PC-9 (cell line): ENCODE measurements at regions not wholly inside any gene's neighbourhood (a gene's known extent, or its start where the extent isn't known, plus 50 kb on each side); places are given as distances from the start of the nearest gene placed in this dataset.
"Not testable (repeated sequence)": the region's sequence is repeated elsewhere in the genome, so short reads cannot be mapped to it uniquely, and the experiment has no call there.

Experiments
- BruUV-seq: library from RNA; stranded (reverse); fragments of 400-500 nt; replicated peaks from 2 replicates; lab custom pipeline; 2021; lab: Mats Ljungman, UMichigan
- CTCF ChIA-PET: fragments of 300-600 bp; sonication (Branson Sonifier 250); formaldehyde crosslinking; loops from one replicate; lab custom pipeline; 2022; ENCODE audit warnings: antibody characterized with exemption; lab: Charles Lee
- POLR2A ChIA-PET: fragments of 300-600 bp; sonication (Branson Sonifier 250); formaldehyde crosslinking; loops from one replicate; lab custom pipeline; 2022; ENCODE audit warnings: antibody characterized with exemption; ENCODE audit not compliant: unreplicated experiment; lab: Charles Lee
- DNase-seq, 2 experiments: peaks; one replicate each; pipeline versions ENCODE4 v3.0.0 to v3.0.0-alpha.2; 2015 to 2022; ENCODE audit warnings: mixed read lengths in 1 of 2
- H2AFZ ChIP-seq: fragments of 200-600 bp; sonication (generic); 2 replicates; pipeline ENCODE4 v1.8.1; 2017; ENCODE audit warnings: antibody characterized with exemption
- H3F3A ChIP-seq: fragments of 200-600 bp; sonication (generic); 2 replicates; pipeline ENCODE4 v1.8.1; 2017; ENCODE audit warnings: antibody characterized with exemption, mild to moderate bottlenecking, low read depth; ENCODE audit not compliant: insufficient read depth
- H3K27ac ChIP-seq: fragments of 200-600 bp; sonication (generic); 2 replicates; pipeline ENCODE4 v1.6.1; 2016; ENCODE audit warnings: mixed run types
- H3K27me3 ChIP-seq: fragments of 200-600 bp; sonication (generic); 2 replicates; pipeline ENCODE4 v1.6.1; 2016; ENCODE audit warnings: low read depth, mixed run types; ENCODE audit not compliant: insufficient read depth
- H3K36me3 ChIP-seq: fragments of 200-600 bp; sonication (generic); 2 replicates; pipeline ENCODE4 v1.6.1; 2016; ENCODE audit warnings: low read depth, mixed run types
- H3K4me1 ChIP-seq: fragments of 200-600 bp; sonication (generic); replicated peaks from 2 replicates; pipeline ENCODE4 v1.6.1; 2016; ENCODE audit warnings: mixed run types; ENCODE audit not compliant: insufficient read depth
- H3K4me2 ChIP-seq: fragments of 200-600 bp; sonication (generic); 2 replicates; pipeline ENCODE4 v1.6.1; 2017; ENCODE audit warnings: mixed run types
- H3K4me3 ChIP-seq: fragments of 200-600 bp; sonication (generic); 2 replicates; pipeline ENCODE4 v1.6.1; 2016; ENCODE audit warnings: mixed run types
- H3K79me2 ChIP-seq: fragments of 200-600 bp; sonication (generic); 2 replicates; pipeline ENCODE4 v1.6.1; 2017; ENCODE audit warnings: low read depth, mixed run types
- H3K9me2 ChIP-seq: fragments of 200-600 bp; sonication (generic); 2 replicates; pipeline ENCODE4 v1.8.1; 2017; ENCODE audit warnings: mild to moderate bottlenecking; ENCODE audit not compliant: insufficient read depth
- H3K9me3 ChIP-seq: fragments of 200-600 bp; sonication (generic); 2 replicates; pipeline ENCODE4 v1.8.1; 2016; ENCODE audit warnings: low read depth; ENCODE audit not compliant: insufficient read depth
- H4K20me1 ChIP-seq: fragments of 200-600 bp; sonication (generic); 2 replicates; pipeline ENCODE4 v1.8.1; 2017; ENCODE audit not compliant: insufficient read depth
- EZH2 ChIP-seq: fragments of 200-600 bp; sonication (generic); IDR thresholded peaks from 2 replicates; pipeline ENCODE4 v1.8.0; 2017; ENCODE audit warnings: antibody characterized with exemption, low read depth
- intact Hi-C: fragments of 100-400 bp; cut with micrococcal nuclease; formaldehyde crosslinking; loops from one replicate; pipeline ENCODE4 v1.10.0; 2022; ENCODE audit not compliant: unreplicated experiment
- TF ChIP-seq, protein P1 (sequence below): fragments of 200-600 bp; sonication (generic); conservative IDR thresholded peaks from 2 replicates; pipeline ENCODE4 v1.6.1; 2017; ENCODE audit warnings: mixed run types, antibody characterized with exemption, mild to moderate bottlenecking, moderate library complexity

DNA sequence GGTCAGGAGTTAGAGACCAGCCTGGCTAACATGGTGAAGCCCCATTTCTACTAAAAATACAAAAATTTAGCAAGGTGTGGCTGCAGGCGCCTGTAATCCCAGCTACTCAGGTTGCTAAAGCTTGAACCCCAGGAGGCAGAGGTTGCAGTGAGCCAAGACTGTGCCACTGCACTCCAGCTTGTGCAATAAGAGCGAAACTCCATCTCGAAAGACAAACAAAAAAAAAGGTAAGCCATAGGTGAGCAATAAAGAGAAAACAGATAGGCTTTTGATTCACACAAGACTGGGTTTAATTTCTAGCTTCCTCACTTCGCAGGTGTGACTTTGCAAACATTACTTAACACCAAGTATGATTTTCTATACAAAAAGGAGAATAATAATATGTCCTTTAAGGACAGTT lies 72.3 kb upstream of the ACBD5 start:
- Histone ChIP-seq H3K4me1 (no peaks in the 10 kb centered on the region), H3K9me3 (no peaks in the 10 kb centered on the region), H2AFZ (no peak overlapping the region), H3K27me3 (no peaks in the 10 kb centered on the region), H3K36me3 (no peaks in the 10 kb centered on the region), H3K4me2 (no peak overlapping the region), H3K4me3 (no peak overlapping the region), H3K27ac (no peak overlapping the region), H4K20me1 (no peaks in the 10 kb centered on the region), H3K9me2 (no peaks in the 10 kb centered on the region), H3F3A (no peaks in the 10 kb centered on the region), H3K79me2 (no peaks in the 10 kb centered on the region)
- TF ChIP-seq EZH2 = no peak
- TF ChIP-seq, protein P1, sequence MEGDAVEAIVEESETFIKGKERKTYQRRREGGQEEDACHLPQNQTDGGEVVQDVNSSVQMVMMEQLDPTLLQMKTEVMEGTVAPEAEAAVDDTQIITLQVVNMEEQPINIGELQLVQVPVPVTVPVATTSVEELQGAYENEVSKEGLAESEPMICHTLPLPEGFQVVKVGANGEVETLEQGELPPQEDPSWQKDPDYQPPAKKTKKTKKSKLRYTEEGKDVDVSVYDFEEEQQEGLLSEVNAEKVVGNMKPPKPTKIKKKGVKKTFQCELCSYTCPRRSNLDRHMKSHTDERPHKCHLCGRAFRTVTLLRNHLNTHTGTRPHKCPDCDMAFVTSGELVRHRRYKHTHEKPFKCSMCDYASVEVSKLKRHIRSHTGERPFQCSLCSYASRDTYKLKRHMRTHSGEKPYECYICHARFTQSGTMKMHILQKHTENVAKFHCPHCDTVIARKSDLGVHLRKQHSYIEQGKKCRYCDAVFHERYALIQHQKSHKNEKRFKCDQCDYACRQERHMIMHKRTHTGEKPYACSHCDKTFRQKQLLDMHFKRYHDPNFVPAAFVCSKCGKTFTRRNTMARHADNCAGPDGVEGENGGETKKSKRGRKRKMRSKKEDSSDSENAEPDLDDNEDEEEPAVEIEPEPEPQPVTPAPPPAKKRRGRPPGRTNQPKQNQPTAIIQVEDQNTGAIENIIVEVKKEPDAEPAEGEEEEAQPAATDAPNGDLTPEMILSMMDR = no peak
- POLR2A ChIA-PET = no interaction called here
- BruUV-seq = no TSS peak
- intact Hi-C loops = no loop called here
- CTCF ChIA-PET = no interaction called here
- DNase-seq = peak in 1 of 2 experiments; percentile 33

- H3K36me3 ChIP-seq, H3K27me3 ChIP-seq, H3K4me2 ChIP-seq, H3K4me1 ChIP-seq, H3K4me3 ChIP-seq, H2AFZ ChIP-seq, H3K79me2 ChIP-seq, H3K9me3 ChIP-seq, POLR2A ChIA-PET, DNase-seq, H3F3A ChIP-seq, H3K9me2 ChIP-seq, H4K20me1 ChIP-seq, H3K27ac ChIP-seq, intact Hi-C loops, BruUV-seq, CTCF ChIA-PET: not testable (repeated sequence)
These were observed 71.2 kb upstream of the ACBD5 start for GRCh38 chr10:27311809-27312208.

DNA sequence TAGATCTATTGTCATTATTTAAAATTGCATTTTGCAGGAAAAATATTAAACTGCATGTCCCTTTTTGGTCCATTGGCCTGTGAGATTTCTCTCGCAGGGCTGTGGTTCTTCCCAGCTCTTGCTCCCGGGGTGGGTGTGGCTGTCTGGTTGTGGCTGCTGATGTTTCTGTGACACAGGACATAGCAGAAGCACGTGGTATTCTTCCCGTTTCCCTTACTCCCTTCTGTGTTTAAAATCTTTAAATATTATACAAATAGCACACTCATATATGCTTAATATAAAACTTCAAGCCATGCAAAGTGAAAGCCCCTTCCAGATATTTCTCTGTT lies 57.9 kb upstream of the ACBD5 start:
- H3K9me3 ChIP-seq, H3K79me2 ChIP-seq, H3F3A ChIP-seq, H4K20me1 ChIP-seq, H2AFZ ChIP-seq, CTCF ChIA-PET, H3K27ac ChIP-seq, BruUV-seq, H3K9me2 ChIP-seq, H3K27me3 ChIP-seq, intact Hi-C loops, H3K36me3 ChIP-seq, H3K4me1 ChIP-seq, H3K4me3 ChIP-seq, DNase-seq, H3K4me2 ChIP-seq: not testable (repeated sequence)
- POLR2A ChIA-PET = interaction anchor here (0.6 kb wide), 1 partner anchor 31 kb away, joined by 3 read pairs; no protein-coding TSS in a partner anchor

GRCh38 chr10:27297844-27298521 lies 57.4 kb upstream of the ACBD5 start:
- no peaks in the 10 kb centered on the region for H3K27me3 ChIP-seq

GRCh38 chr10:27296285-27296684 lies 55.7 kb upstream of the ACBD5 start:
- H3K4me2 ChIP-seq, H3K4me1 ChIP-seq, H3K79me2 ChIP-seq, H3K27me3 ChIP-seq, POLR2A ChIA-PET, BruUV-seq, DNase-seq, H3F3A ChIP-seq, CTCF ChIA-PET, H3K4me3 ChIP-seq, H3K36me3 ChIP-seq, intact Hi-C loops, H3K9me3 ChIP-seq, H4K20me1 ChIP-seq, H3K27ac ChIP-seq, H2AFZ ChIP-seq, H3K9me2 ChIP-seq: not testable (repeated sequence)

More at GRCh38 chr10:27297844-27298521, 57.4 kb upstream of the ACBD5 start:
- ChIA-PET POLR2A (interaction anchor here (0.6 kb wide), 1 partner anchor 30 kb away, joined by 3 read pairs; no protein-coding TSS in a partner anchor), CTCF (no interaction called here)
- H3K36me3 ChIP-seq = no peaks in the 10 kb centered on the region
- intact Hi-C loops = no loop called here
- no TSS peak for BruUV-seq
- no peak overlapping the region for H3K4me2 ChIP-seq
- no peaks in the 10 kb centered on the region for H4K20me1 ChIP-seq
- no peaks in the 10 kb centered on the region for H3K4me1 ChIP-seq
- no peak overlapping the region for H2AFZ ChIP-seq
- no peaks in the 10 kb centered on the region for H3K9me2 ChIP-seq
- no peak overlapping the region for H3K4me3 ChIP-seq
- H3F3A ChIP-seq = no peaks in the 10 kb centered on the region
- TF ChIP-seq, protein P1 = no peak
- no peak for TF ChIP-seq EZH2
- H3K9me3 ChIP-seq = no peaks in the 10 kb centered on the region
- H3K79me2 ChIP-seq = no peaks in the 10 kb centered on the region
- H3K27ac ChIP-seq = no peak overlapping the region
- no peak for DNase-seq

DNA sequence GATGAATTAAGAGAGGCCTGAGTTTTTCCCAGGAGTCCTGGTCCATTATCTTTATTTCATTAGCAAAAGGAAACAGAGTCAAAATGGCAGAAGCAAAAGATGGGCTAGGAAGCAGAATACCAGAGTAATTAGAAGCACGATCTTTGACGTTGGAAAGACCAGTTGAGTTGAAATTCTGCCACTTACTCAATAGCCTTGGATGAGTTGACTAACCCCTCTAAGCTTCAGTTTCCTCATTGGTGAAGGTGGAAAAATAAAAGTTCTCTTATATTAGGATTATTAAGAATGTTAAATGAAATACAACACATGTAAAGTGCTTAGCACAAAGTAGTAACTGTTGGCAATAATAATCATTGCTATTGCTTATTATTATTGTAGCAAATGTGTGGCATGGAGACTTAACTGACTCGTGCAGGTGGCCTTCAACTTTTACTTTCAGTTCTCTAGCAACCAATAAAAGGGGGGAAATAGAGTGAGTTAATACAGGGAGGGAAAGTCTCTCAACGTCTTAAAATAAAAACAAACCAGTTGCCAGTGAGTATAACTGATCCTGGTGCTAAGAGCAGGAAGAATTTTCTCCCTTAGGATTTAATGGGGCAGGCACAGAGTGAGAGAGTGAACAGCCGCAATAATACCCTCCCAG lies 50.8 kb upstream of the ACBD5 start:
- H3K79me2 ChIP-seq = not testable (repeated sequence)

More for the DNA sequence above, 50.8 kb upstream of the ACBD5 start:
- H3K4me1 ChIP-seq, H2AFZ ChIP-seq, CTCF ChIA-PET, POLR2A ChIA-PET, intact Hi-C loops, H3K9me3 ChIP-seq, H3K27ac ChIP-seq, H3K4me2 ChIP-seq, H3K27me3 ChIP-seq, BruUV-seq, H3F3A ChIP-seq, H4K20me1 ChIP-seq, H3K4me3 ChIP-seq, H3K36me3 ChIP-seq, H3K9me2 ChIP-seq, DNase-seq: not testable (repeated sequence)
